ENCODE measurements at regions not wholly inside any gene's neighbourhood (a gene's known extent, or its start where the extent isn't known, plus 50 kb on each side); places are given as distances from the start of the nearest gene placed in this dataset.

DNA sequence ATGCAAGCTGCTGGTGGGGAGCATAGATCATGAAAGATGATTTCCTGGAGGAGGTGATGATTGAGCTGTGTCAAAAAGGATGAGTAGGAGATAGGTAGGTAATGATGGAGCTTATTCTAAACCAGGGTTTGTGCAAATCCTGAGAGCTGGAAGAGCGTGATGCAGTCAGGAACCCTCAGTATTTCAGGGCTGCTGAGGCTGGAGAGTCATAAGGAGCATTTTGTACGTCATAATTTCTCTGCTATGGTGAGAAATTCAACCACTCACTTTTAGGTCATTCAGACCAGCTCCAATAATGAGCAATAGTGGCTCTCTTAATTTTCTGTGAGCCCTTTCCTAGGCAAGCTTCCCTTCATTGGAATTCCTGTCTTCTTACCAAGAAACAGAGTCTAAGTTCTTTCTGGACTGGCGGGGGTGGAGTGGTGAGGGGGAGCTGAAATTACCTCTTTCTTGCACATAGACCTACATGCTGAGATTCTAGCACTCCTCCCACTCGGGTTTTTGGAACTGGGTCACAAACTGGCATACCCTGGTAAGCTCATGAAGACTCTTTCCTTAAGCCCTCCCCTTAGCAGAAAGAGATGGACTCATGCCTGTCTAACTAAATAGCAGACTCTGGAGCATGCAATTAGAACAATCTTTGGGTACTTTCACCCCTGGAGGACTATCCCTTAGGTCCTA lies 62.2 kb upstream of the MYCBP2 start:
- Mint-ChIP-seq H3K4me3 (no peak overlapping the region), H3K27me3 (ENCODE audit: low read depth) (no peaks in the 10 kb centered on the region), H3K36me3 (peaks cover 5% of the 10 kb centered on the region; the same call in 1 of the 2 replicates), H3K9me3 (peaks cover 12% of the 10 kb centered on the region), H3K4me1 (peaks cover 8% of the 10 kb centered on the region), H3K27ac (no peak overlapping the region)
- POLR2A ChIA-PET: no interaction called here
- CTCF ChIA-PET: no interaction called here
- ATAC-seq (no peak), DNase-seq (ENCODE audit: low spot score) (no peak)
- TF ChIP-seq, protein P1, sequence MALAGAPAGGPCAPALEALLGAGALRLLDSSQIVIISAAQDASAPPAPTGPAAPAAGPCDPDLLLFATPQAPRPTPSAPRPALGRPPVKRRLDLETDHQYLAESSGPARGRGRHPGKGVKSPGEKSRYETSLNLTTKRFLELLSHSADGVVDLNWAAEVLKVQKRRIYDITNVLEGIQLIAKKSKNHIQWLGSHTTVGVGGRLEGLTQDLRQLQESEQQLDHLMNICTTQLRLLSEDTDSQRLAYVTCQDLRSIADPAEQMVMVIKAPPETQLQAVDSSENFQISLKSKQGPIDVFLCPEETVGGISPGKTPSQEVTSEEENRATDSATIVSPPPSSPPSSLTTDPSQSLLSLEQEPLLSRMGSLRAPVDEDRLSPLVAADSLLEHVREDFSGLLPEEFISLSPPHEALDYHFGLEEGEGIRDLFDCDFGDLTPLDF (CRISPR knock-in tag; IDR thresholded peaks at IDR 0.05): no peak
- TF ChIP-seq, protein P2, sequence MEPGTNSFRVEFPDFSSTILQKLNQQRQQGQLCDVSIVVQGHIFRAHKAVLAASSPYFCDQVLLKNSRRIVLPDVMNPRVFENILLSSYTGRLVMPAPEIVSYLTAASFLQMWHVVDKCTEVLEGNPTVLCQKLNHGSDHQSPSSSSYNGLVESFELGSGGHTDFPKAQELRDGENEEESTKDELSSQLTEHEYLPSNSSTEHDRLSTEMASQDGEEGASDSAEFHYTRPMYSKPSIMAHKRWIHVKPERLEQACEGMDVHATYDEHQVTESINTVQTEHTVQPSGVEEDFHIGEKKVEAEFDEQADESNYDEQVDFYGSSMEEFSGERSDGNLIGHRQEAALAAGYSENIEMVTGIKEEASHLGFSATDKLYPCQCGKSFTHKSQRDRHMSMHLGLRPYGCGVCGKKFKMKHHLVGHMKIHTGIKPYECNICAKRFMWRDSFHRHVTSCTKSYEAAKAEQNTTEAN (CRISPR knock-in tag; IDR thresholded peaks at IDR 0.05): no peak
- no peak for TF ChIP-seq RELA (CRISPR knock-in tag; IDR thresholded peaks at IDR 0.05; ENCODE audit: borderline replicate concordance)
- TF ChIP-seq TEAD1 (CRISPR knock-in tag; IDR thresholded peaks at IDR 0.05): no peak
- no peak for TF ChIP-seq CREM (CRISPR knock-in tag; IDR thresholded peaks at IDR 0.05)
- TF ChIP-seq FOXJ3 (CRISPR knock-in tag; IDR thresholded peaks at IDR 0.05; ENCODE audit: borderline replicate concordance): no peak
- TF ChIP-seq ZNF232 (CRISPR knock-in tag; IDR thresholded peaks at IDR 0.05): no peak
- TF ChIP-seq KAT7 (CRISPR knock-in tag; IDR thresholded peaks at IDR 0.05; ENCODE audit: borderline replicate concordance): no peak
- no peak for TF ChIP-seq ZNF423 (CRISPR knock-in tag; IDR thresholded peaks at IDR 0.05)
- no peak for TF ChIP-seq TCF7 (CRISPR knock-in tag; IDR thresholded peaks at IDR 0.05; ENCODE audit: low read depth)
- TF ChIP-seq FOXK1 (CRISPR knock-in tag; IDR thresholded peaks at IDR 0.05): no peak
- TF ChIP-seq AFF4 (CRISPR knock-in tag; IDR thresholded peaks at IDR 0.05; ENCODE audit: borderline replicate concordance): no peak
- no peak for TF ChIP-seq PRRX2 (CRISPR knock-in tag; IDR thresholded peaks at IDR 0.05)
- TF ChIP-seq ATF6 (CRISPR knock-in tag; IDR thresholded peaks at IDR 0.05): no peak
- TF ChIP-seq FOXP1 (CRISPR knock-in tag; IDR thresholded peaks at IDR 0.05; ENCODE audit: borderline replicate concordance): no peak
- no peak for TF ChIP-seq GTF2I (CRISPR knock-in tag; conservative IDR thresholded peaks at IDR 0.05)
- no peak for TF ChIP-seq NR2C2 (CRISPR knock-in tag; IDR thresholded peaks at IDR 0.05)
- TF ChIP-seq, protein P3, sequence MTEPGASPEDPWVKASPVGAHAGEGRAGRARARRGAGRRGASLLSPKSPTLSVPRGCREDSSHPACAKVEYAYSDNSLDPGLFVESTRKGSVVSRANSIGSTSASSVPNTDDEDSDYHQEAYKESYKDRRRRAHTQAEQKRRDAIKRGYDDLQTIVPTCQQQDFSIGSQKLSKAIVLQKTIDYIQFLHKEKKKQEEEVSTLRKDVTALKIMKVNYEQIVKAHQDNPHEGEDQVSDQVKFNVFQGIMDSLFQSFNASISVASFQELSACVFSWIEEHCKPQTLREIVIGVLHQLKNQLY (CRISPR knock-in tag; IDR thresholded peaks at IDR 0.05): no peak
- TF ChIP-seq SOX15 (CRISPR knock-in tag; IDR thresholded peaks at IDR 0.05): no peak
